HG02588 (cell line): ENCODE measurements at regions not wholly inside any gene's neighbourhood (a gene's known extent, or its start where the extent isn't known, plus 50 kb on each side); places are given as distances from the start of the nearest gene placed in this dataset.
"Not testable (repeated sequence)": the region's sequence is repeated elsewhere in the genome, so short reads cannot be mapped to it uniquely, and the experiment has no call there.

Experiments
- ATAC-seq: cut with Tn5 transposase; IDR thresholded peaks from one replicate; pipeline ENCODE4 v1.9.1; 2021; ENCODE audit warnings: mild to moderate bottlenecking, moderate library complexity; ENCODE audit not compliant: unreplicated experiment

DNA sequence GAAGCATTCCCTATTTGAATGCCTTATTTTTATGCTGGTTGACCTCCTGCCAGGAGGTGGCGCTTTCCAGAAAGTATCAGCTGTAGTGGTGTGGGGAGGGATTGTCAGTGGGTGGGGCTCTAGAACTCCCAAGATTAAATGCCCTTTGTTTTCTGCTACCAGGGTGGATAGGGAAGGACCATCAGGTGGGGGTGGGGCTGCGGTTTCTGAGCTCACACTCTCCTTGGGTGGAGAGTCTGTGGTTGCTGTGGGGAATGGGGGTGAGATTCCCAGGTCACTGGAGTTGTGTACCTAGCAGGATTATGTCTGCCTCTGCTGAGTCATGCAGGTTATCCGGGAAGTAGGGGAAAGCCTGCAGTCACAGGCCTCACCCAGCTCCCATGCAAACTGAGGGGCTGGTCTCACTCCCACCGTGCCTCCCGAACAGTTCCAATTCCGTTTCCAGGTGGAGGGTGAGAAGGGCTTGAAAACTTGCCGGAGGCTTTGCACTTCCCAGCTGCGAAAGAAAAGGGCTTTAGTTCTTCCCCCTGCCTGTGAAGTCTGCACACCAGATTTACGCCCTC, 68.3 kb downstream of the ALG10B start:
- ATAC-seq: no peak

DNA sequence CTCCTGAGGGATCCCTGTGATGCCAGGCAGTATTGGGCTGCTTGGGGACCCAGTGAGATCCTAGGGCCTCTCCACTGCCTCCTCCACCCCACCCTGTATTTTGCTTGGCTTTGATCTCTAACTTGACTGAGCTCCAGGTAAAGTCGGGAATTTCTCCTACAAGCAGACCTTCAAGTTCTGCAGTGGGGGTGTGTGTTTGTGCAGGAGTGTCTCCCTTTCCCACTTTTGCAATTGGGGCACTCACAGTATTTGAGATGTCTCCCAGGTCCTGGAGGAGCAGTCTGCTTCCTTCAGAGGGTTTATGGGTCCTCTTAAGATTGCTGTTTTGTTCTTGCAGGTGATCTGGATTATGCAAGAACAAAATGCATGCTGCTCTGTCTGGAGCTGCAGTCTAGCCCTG, 68.9 kb downstream of the ALG10B start:
- no peak for ATAC-seq

DNA sequence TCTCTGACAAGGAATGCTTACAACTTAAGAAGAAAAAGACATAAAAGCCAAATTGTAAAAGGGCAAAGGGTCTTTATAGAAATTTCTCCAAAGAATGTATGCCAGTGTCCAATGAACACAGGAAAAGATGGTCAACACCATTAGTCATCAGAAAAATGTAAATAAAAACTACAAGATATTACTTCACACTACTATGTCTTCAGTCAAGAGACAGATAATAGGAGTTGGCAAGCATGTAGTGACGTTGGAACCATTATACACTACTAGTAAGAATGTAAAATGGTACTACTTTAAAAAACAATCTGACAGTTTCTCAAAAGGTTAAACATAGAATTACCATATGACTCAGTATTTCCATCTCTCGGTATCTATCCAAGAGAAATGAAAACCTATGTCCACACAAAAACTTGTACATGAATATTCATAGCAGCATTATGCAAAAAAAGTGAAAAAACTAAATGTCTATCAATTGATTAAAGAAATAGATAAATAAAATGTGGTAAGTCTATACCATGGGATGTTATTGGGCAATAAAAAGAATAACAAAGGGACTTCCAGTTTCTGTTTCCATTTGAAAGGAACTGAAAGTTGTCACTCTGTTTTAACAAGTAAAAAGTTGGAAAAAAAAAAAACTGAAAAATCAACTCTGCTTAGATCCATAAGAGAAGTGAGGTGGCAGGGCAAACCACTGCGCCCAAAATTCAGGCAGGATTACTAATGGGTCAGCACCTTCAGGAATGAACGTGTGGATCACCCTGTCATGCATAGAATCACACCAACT, 69.8 kb downstream of the ALG10B start:
- ATAC-seq: peak; percentile 68

GRCh38 chr12:38389614-38390013, 73.0 kb downstream of the ALG10B start:
- ATAC-seq: no peak

GRCh38 chr12:38391007-38391406, 74.4 kb downstream of the ALG10B start:
- ATAC-seq: no peak

- ATAC-seq: no peak
Observed at GRCh38 chr12:38392554-38393144, 76.1 kb downstream of the ALG10B start.

GRCh38 chr12:38399711-38400206, 83.2 kb downstream of the ALG10B start:
- no peak for ATAC-seq

- no peak for ATAC-seq
Observed at GRCh38 chr12:38402811-38403210, 86.2 kb downstream of the ALG10B start.

DNA sequence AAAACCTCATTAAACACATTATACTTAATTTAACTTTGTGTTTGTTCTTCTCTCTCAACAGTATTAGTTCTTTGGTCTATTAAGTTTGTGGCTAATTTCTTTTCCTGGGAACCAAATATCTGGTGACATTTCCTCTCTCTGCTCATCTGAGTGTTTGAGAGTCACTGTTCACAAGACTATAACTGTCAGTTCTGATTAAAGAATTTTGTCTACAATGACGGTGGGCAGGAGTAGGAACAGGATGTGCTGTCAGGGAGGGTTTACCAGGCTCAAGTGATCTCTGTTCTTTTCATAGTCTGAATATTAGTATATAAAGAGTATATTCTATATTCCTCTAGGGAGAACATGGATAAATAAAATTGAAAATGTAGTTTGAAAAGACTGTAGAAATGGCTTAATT, 92.9 kb downstream of the ALG10B start:
- no peak for ATAC-seq

DNA sequence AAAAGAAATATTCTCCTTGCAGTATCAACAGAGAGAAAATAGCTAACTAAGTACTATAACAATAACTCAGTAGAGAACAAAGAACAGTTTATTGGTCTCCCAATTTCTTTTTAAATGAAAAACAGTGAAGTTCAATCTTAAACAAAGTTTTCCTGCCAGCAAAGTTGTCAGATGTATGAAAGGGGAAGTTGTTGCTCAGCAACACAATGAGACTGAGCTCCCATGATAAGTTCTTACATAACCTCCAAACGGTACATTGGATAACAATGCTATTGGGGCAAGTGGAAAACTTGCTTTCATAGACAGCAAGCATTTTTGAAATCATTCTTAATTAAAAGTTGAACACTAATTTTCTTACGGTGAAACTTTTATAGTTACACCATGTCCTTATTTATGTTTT, 94.9 kb downstream of the ALG10B start:
- ATAC-seq: no peak

DNA sequence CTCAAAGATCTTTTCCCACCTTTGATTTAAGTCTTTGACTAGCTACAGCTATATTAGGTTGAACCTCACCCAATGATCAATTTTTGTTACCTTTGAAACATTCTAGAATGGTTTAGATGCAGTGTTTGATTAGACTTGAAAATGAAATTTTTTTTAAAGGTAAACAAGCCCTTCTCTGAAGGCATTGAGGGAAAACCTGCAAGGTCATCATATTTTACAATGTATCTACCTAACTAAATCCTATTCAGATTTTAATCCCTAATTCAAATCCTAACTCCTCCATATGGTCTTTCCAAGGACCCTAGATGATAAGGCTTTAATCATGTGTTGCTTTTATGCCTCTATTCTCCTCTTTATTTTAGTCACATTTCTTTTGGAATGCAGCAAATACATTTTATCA, 95.4 kb downstream of the ALG10B start:
- no peak for ATAC-seq

- no peak for ATAC-seq
Observed at GRCh38 chr12:38417101-38417500, 100.5 kb downstream of the ALG10B start.

- no peak for ATAC-seq
Observed at GRCh38 chr12:38424436-38424835, 107.9 kb downstream of the ALG10B start.

GRCh38 chr12:38427442-38427841, 110.9 kb downstream of the ALG10B start:
- ATAC-seq: no peak

- no peak for ATAC-seq
Observed at GRCh38 chr12:38431921-38432320, 115.3 kb downstream of the ALG10B start.

DNA sequence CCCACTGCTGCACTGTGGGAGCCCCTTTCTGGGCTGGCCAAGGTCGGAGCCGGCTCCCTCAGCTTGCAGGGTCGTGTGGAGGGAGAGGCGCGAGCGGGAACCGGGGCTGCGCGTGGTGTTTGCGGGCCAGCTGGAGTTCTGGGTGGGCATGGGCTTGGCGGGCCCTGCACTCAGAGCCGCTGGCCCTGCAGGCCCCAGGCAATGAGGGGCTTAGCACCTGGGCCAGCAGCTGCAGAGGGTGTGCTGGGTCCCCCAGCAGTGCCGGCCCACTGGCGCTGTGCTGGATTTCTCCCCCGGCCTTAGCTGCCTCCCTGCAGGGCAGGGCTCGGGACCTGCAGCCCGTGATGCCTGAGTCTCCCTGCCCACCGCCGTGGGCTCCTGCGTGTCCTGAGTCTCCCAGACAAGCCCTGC, 125.3 kb downstream of the ALG10B start:
- ATAC-seq: not testable (repeated sequence)

- no peak for ATAC-seq
Observed at GRCh38 chr12:38445040-38445439, 128.5 kb downstream of the ALG10B start.

DNA sequence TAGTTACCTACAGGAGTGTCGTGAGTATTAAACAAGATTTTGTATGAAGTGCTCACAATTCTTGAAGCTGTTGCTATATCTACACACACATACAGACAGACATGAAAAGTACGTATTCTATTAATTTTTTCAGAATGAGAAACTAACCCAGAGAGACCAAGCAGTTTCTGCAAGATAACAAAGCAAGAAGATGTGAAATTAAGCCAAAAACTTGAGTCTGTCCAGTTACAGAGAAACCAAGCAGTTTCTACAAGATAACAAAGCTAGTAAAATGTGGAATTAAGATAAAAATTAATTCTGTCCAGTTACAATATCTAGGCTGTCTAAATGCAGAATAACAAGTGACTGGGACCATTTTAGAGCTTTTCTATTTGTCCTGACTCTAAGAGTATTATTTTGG, 132.4 kb downstream of the ALG10B start:
- ATAC-seq: no peak

- ATAC-seq: no peak
Observed at GRCh38 chr12:38456537-38457120, 140.1 kb downstream of the ALG10B start.

GRCh38 chr12:38465020-38465419, 148.4 kb downstream of the ALG10B start:
- ATAC-seq: no peak

GRCh38 chr12:38469715-38470114, 153.1 kb downstream of the ALG10B start:
- ATAC-seq: no peak
